HG03378 (cell line): ENCODE measurements at regions not wholly inside any gene's neighbourhood (a gene's known extent, or its start where the extent isn't known, plus 50 kb on each side); places are given as distances from the start of the nearest gene placed in this dataset.

Source experiments
- ATAC-seq: cut with Tn5 transposase; IDR thresholded peaks from one replicate; pipeline ENCODE4 v1.9.1; 2021; ENCODE audit warnings: mild to moderate bottlenecking, moderate library complexity; ENCODE audit not compliant: unreplicated experiment

- no peak for ATAC-seq
Measured at GRCh38 chr3:56874269-56874668, 72.5 kb upstream of the ARHGEF3 start.

GRCh38 chr3:56870436-56870835 is 68.7 kb upstream of the ARHGEF3 start:
- no peak for ATAC-seq

- ATAC-seq, result no peak
Measured at GRCh38 chr3:56869157-56869889, 67.6 kb upstream of the ARHGEF3 start.

- ATAC-seq, result no peak
Measured at GRCh38 chr3:56868706-56869105, 67.0 kb upstream of the ARHGEF3 start.

GRCh38 chr3:56867671-56868070 is 65.9 kb upstream of the ARHGEF3 start:
- ATAC-seq, result no peak

GRCh38 chr3:56864918-56865524 is 63.3 kb upstream of the ARHGEF3 start:
- ATAC-seq, result no peak

- no peak for ATAC-seq
Measured at GRCh38 chr3:56864090-56864489, 62.3 kb upstream of the ARHGEF3 start.

GRCh38 chr3:56862352-56863062 is 60.8 kb upstream of the ARHGEF3 start:
- ATAC-seq, result no peak

- ATAC-seq, result no peak
Measured at GRCh38 chr3:56861511-56861910, 59.8 kb upstream of the ARHGEF3 start.

GRCh38 chr3:56860939-56861338 is 59.2 kb upstream of the ARHGEF3 start:
- no peak for ATAC-seq

- no peak for ATAC-seq
Measured at GRCh38 chr3:56860351-56860750, 58.6 kb upstream of the ARHGEF3 start.

GRCh38 chr3:56858331-56858730 is 56.6 kb upstream of the ARHGEF3 start:
- no peak for ATAC-seq

GRCh38 chr3:56857178-56857577 is 55.4 kb upstream of the ARHGEF3 start:
- no peak for ATAC-seq

GRCh38 chr3:56856752-56857151 is 55.0 kb upstream of the ARHGEF3 start:
- ATAC-seq, result no peak

GRCh38 chr3:56855856-56856512 is 54.2 kb upstream of the ARHGEF3 start:
- ATAC-seq, result no peak

- ATAC-seq, result no peak
Measured at GRCh38 chr3:56854856-56855611, 53.3 kb upstream of the ARHGEF3 start.

GRCh38 chr3:56851966-56852884 is 50.5 kb upstream of the ARHGEF3 start:
- no peak for ATAC-seq
